GM10266 (cell line): ENCODE measurements at regions not wholly inside any gene's neighbourhood (a gene's known extent, or its start where the extent isn't known, plus 50 kb on each side); places are given as distances from the start of the nearest gene placed in this dataset.
"Not testable (repeated sequence)": the region's sequence is repeated elsewhere in the genome, so short reads cannot be mapped to it uniquely, and the experiment has no call there.

Experiments used
- DNase-seq: peaks from one replicate; pipeline ENCODE4 v3.0.0; 2012; ENCODE audit errors: extremely low spot score
- TF ChIP-seq, protein P1 (sequence below): IDR thresholded peaks from 2 replicates; pipeline ENCODE4 v1.5.1; 2012; ENCODE audit warnings: mild to moderate bottlenecking, low read depth; ENCODE audit not compliant: control insufficient read depth, insufficient read depth; ENCODE audit errors: missing control alignments

DNA sequence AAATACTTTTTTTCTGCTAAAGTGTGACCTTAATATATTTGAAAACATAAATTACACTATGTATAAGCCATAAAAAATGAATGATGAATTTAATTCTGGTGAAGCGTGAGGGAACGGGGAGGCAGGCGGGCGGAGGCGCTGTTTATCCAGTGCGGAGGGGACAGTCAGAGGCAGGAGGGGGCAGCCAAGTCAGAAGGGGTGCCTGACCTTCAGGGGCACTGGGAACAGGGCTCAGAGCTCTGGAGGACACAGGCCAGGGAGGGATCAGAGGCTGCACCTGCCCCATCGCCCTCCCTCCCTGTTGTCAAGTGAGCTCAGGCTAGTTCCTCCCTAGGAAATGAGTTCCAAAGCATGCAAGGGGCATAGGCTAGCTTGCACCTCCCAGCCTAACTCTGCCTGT lies 82.0 kb upstream of the CASZ1 start:
- no peak for DNase-seq
- TF ChIP-seq, protein P1, sequence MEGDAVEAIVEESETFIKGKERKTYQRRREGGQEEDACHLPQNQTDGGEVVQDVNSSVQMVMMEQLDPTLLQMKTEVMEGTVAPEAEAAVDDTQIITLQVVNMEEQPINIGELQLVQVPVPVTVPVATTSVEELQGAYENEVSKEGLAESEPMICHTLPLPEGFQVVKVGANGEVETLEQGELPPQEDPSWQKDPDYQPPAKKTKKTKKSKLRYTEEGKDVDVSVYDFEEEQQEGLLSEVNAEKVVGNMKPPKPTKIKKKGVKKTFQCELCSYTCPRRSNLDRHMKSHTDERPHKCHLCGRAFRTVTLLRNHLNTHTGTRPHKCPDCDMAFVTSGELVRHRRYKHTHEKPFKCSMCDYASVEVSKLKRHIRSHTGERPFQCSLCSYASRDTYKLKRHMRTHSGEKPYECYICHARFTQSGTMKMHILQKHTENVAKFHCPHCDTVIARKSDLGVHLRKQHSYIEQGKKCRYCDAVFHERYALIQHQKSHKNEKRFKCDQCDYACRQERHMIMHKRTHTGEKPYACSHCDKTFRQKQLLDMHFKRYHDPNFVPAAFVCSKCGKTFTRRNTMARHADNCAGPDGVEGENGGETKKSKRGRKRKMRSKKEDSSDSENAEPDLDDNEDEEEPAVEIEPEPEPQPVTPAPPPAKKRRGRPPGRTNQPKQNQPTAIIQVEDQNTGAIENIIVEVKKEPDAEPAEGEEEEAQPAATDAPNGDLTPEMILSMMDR, result no peak

DNA sequence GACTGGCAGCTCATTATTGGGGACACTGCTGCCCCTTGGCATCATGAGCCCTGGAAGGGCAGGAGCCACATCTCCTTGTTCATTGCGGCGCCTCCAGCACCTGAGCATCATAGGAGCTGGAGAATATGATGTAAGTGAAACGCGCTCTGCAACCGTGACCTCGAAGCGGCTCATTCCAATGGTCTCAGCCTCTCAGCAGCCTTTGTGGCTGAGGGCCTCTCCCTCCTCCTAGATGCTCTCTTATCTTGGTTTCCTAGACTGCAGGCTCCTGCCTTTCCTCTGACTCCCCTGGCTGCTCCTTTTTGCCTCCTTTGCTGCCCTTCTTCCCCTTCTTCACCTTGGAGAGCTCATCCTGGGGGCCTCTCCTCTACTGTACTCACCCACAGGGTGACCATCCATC lies 83.6 kb upstream of the CASZ1 start:
- no peak for DNase-seq
- TF ChIP-seq, protein P1, result no peak

DNA sequence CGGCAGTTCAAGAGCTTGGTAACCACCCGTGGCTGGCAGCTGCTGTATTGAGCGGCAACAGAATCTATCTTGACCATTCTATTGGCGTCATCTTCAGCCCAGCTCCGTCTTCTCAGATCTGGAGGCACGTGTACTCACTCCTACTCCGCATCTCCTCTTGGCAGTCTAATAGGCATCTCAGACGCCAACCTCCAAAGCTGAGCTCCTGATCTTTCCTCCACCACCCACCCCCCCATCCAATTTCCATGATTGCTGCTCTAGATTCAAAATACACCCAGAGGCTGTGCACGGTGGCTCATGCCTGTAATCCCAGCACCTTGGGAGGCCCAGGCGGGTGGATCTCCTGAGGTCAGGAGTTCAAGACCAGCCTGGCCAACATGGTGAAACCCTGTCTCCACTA lies 84.6 kb upstream of the CASZ1 start:
- DNase-seq, result no peak
- TF ChIP-seq, protein P1, result no peak

DNA sequence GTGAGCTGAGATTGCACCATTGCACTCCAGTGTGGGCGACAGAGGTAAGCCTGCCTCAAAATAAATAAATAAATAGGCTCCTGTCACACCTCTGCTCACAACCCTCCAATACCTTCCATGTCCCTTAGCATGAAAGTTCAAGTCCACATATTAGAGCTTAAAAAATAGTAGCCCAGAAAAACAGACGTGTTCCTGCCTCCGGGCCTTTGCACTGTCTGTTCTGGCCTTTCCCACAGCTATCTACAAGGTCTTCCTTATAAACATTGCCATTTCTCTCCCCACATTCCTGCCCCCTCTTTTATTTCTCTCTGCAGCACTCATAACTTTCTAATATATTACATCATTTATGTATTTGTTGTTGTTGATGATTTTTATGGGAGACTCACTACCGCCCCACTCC lies 85.6 kb upstream of the CASZ1 start:
- DNase-seq, result no peak
- TF ChIP-seq, protein P1, result no peak

DNA sequence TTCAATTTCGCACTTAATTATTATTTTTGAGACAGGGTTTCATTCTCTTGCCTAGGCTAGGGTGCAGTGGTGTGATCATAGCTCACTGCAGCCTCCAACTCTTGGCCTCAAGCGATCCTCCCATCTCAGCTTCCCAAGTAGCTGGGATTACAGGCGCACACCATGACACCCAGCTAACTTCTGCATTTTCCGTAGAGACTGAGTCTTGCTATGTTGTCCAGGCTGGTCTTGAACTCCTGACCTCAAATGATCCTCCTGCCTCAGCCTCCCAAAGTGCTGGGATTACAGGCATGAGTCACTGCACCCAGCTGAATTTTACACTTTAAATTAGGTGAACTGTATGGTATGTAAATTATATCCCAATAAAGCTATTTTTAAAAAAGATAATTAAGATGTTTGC lies 90.6 kb upstream of the CASZ1 start:
- DNase-seq, result not testable (repeated sequence)

DNA sequence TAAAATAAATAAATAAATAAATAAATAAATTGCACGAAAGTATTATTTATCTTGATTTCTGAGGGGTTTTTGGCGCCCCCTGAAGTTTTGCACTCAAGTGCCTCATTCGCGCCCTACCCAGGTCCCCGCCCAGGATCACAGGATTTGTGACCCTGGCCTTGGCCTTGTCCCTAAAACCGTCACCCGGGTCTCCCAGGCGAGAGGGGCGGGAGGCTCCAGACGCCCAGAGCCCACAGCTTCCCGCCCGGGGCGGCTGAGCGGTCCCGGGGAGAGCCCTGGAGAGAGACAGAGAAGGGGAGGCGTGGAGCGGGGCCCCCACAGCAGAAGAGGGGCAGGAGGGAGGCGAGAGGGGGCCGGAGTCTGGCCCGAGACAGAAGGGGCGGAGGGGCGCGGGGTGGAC lies 91.8 kb upstream of the CASZ1 start:
- TF ChIP-seq, protein P1, result no peak
- DNase-seq, result no peak

DNA sequence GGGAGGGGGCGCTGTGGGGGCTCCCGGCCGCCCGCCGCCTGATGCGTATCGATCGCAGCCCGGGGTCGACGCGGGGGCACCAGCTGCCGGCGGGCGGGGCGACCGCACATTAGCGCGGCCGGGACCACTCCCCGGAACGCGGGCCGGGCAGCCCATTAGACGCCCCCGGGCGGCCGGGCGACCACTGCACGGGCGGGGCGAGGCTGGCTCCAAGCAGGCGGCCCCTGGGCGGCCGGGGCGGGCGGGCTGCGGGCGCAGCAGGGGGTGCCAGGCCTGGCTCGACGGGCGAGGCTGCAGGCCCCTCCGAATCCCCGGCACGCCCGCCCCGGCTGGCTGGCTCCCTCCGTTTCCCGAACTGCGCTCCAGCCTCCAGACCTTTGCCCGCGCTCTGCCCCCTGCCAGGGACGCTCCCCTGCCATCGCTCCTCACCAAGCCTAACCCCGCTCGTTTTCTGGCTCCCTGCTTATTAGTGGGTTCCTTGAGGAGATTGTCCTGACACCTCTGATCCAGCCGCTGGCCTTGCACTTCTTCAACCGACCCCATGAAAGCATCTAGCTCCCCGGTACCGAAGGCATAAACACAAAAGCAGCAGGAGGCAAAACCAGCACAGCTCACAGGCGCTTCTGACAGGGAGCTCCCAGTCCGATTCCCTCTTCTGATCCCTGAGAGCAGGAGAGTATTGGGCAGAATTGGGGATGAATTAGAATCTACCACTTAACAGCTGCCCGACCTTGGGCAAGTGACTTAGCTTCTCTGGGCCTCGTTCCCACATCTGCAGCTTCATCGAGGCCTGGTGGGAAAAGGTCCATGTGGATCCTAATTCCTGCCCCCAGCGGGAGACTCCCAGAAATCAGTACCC lies 92.6 kb upstream of the CASZ1 start:
- no peak for DNase-seq

More for the DNA sequence above, 92.6 kb upstream of the CASZ1 start:
- TF ChIP-seq, protein P1, result no peak
